ENCODE measurements at regions not wholly inside any gene's neighbourhood (a gene's known extent, or its start where the extent isn't known, plus 50 kb on each side); places are given as distances from the start of the nearest gene placed in this dataset.

- DNase-seq (ENCODE audit: low read depth), result no peak
Measured at GRCh38 chr6:97658090-97658489, 375.1 kb upstream of the MMS22L start.

DNA sequence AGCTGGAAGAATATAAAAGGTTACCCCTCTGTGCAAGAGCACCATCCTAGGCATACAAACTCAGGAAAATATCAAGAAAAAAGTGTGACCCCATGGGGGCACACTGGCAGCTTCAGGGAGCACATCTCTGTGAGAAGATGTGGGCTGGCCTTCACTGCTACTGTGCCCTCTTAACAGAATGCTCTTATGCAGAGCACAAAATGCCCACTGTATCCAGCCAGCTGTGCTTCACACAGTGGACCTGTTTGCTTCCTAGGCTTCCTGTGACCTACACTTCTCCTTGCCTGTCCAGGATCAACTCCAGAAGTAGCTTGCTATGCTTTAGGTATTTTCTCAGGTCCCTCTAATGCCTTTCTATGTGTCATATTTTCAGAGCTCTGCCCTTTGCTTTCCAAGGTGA lies 380.2 kb upstream of the MMS22L start:
- H3K4me3 ChIP-seq (ENCODE audit: low read depth, low read length), result no peak overlapping the region
- DNase-seq (ENCODE audit: low read depth), result no peak

More at GRCh38 chr6:97658090-97658489, 375.1 kb upstream of the MMS22L start:
- H3K4me3 ChIP-seq (ENCODE audit: low read depth, low read length), result no peak overlapping the region

GRCh38 chr6:97665446-97665845 lies 382.4 kb upstream of the MMS22L start:
- DNase-seq (ENCODE audit: low read depth), result no peak
- H3K4me3 ChIP-seq (ENCODE audit: low read depth, low read length), result no peak overlapping the region

- DNase-seq (ENCODE audit: low read depth), result no peak
- no peak overlapping the region for H3K4me3 ChIP-seq (ENCODE audit: low read depth, low read length)
Measured at GRCh38 chr6:97666889-97667288, 383.9 kb upstream of the MMS22L start.

GRCh38 chr6:97668716-97669115 lies 385.7 kb upstream of the MMS22L start:
- H3K4me3 ChIP-seq (ENCODE audit: low read depth, low read length), result peak overlapping the region; percentile 7
- no peak for DNase-seq (ENCODE audit: low read depth)

DNA sequence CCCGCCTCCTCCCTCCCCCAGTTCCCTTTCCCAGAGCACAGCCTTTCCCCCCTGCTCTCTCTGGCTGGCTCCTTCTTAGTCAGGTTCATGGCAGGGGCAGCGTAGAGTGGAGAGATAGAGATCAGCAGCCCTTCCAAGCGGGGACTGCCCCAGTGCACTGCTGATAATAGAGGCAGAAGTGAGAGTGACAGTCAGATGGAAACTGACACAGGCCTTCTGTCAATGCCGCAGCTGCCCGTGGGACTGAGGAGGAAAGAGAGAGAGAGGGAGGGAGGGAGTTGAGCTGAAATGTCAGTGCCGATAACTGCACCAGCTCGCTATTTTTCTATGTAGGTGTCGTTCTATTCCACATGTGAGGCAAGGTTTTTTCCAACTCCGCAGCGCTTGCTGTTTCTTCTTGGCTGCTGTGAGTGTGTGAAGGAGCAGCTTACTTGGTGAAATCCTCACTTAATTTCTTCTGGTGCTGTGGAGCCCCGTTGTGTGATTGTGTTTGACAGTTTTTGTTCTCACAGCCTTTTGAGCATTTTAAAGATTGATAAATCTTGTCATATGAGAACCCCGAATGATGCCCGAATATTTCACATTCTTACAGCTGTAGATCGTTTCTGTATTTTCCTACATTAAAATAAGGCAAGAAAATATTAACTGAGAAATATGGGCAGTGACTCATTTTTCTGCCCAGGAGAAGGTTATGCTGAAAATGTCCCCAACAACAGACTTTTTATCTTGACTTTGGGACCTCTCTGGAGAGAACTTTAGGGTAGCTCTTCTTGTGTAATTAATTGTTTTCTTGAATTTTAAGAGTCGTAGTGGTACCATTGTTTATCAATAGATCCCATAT lies 386.4 kb upstream of the MMS22L start:
- DNase-seq (ENCODE audit: low read depth), result no peak
- H3K4me3 ChIP-seq (ENCODE audit: low read depth, low read length), result peak overlapping the region; percentile 37

DNA sequence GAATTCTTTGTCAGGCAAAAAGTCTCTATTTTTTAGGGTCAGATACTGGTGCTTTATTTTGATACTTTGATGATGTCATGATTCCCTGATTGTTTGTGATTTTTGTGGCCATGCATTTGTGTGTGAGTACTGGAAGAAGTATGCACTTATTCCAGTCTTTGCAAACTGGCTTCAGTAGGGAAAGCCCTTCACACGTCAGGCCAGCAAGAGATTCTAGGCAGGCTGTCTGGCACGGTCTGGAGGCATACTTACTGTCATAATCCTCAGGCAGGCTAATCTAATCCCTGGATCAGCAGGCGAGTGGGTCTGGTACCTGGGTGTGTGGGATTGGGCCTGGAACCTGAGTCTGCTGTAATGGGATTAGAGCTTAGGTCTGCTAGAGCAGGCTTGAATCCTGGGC lies 391.8 kb upstream of the MMS22L start:
- no peak for DNase-seq (ENCODE audit: low read depth)
- H3K4me3 ChIP-seq (ENCODE audit: low read depth, low read length), result no peak overlapping the region

- no peak overlapping the region for H3K4me3 ChIP-seq (ENCODE audit: low read depth, low read length)
- DNase-seq (ENCODE audit: low read depth), result no peak
Measured at GRCh38 chr6:97677626-97678025, 394.6 kb upstream of the MMS22L start.

- H3K4me3 ChIP-seq (ENCODE audit: low read depth, low read length), result no peak overlapping the region
- DNase-seq (ENCODE audit: low read depth), result no peak
Measured at GRCh38 chr6:97687916-97688315, 404.9 kb upstream of the MMS22L start.

- no peak overlapping the region for H3K4me3 ChIP-seq (ENCODE audit: low read depth, low read length)
- no peak for DNase-seq (ENCODE audit: low read depth)
Measured at GRCh38 chr6:97689078-97689754, 406.2 kb upstream of the MMS22L start.

DNA sequence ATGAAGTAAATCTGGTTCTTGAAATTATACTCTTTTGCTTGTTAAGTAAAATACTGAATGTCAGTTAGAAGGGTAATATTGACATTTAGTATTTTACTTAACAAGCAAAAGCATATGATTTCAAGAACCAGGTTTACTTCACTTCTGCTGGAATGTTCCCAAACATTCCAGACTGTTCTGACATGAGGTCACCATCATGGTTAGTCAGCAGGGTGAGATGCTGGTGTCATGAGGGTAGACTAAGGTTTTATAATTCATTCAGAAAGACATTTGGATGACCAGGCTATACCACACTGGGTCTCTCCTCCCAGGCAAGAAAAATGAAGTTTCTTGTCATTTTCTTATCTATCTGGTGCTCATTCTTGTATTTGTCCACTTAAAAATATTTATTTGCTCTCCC lies 414.4 kb upstream of the MMS22L start:
- no peak overlapping the region for H3K4me3 ChIP-seq (ENCODE audit: low read depth, low read length)
- peak; percentile 65 for DNase-seq (ENCODE audit: low read depth)

DNA sequence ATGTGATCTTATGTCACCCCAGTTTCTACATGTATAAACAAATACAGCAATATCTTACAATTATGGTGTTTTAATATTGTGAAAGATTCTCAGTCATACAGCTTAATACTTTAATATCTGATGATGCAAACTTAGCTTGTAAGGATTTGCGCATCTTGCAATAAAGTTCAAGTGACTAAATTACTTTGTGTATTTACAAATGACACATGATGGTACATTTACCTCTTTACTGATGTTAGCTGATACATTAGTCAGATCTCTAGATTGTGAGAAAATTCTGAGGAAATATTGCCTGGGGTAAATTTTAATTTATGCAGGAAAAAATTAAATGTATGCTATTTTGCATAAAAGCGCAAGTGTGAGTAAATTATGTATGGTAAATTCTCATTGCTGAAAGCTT lies 418.8 kb upstream of the MMS22L start:
- no peak overlapping the region for H3K4me3 ChIP-seq (ENCODE audit: low read depth, low read length)
- DNase-seq (ENCODE audit: low read depth), result no peak

DNA sequence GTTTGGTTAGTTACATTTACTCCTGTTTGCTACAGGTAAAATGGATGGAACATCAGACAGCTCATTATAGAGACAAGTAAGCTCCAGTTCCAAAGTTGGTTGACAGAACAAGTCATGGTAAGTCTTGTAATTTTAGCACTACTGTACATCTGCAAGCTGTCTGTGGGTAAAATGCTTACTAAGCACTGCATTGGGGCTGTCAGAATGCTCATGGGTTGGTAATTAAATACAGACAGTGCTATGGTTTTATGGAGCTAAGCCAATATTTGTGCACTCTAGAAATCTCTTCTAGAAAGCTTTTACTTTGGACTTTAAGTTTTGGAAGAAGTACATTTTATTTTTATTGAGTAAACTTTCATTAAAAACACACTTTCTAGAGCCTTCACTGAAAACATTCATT lies 419.2 kb upstream of the MMS22L start:
- no peak for DNase-seq (ENCODE audit: low read depth)
- no peak overlapping the region for H3K4me3 ChIP-seq (ENCODE audit: low read depth, low read length)

GRCh38 chr6:97703661-97704060 lies 420.6 kb upstream of the MMS22L start:
- DNase-seq (ENCODE audit: low read depth), result no peak
- H3K4me3 ChIP-seq (ENCODE audit: low read depth, low read length), result no peak overlapping the region

DNA sequence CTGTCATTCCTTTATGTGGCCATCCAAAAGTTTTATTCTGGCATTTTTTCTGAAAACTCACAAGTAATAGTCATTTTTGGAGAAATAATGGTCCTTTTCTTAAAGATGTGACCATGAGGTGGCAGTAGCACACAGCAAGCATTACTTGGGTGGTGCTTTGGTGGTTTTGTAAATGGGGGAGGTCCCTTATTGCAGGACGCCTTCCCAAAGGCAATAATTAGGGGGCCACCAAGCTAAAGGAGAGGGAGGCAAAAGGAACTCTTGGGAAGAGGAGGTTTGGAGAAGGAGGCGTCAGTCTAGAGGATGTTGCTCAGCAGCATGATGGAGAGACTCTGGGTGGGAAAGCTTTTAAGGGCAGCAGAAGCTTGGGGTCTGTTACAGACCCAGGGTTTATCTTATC lies 422.6 kb upstream of the MMS22L start:
- no peak for DNase-seq (ENCODE audit: low read depth)
- no peak overlapping the region for H3K4me3 ChIP-seq (ENCODE audit: low read depth, low read length)

- DNase-seq (ENCODE audit: low read depth), result no peak
Measured at GRCh38 chr6:97712751-97713150, 429.7 kb upstream of the MMS22L start.

DNA sequence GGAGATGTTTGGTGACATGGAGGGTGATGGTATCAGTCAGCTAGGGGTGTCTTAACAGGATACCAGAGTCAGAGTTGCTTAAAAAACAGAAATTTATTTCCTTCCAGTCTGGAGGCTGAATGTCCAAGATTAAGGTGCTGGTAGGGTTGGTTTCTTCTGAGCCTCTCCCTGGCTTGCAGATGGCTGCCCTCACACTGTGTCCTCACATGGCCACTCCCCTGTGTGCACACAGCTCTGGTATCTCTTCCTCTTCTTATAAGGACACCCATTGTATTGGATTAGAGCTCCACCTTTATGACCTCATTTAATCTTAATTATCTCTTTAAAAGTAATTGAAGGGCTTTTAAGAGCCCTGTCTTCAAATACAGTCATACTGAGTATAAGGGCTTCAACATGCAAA lies 431.8 kb upstream of the MMS22L start:
- no peak for DNase-seq (ENCODE audit: low read depth)
- no peak overlapping the region for H3K4me3 ChIP-seq (ENCODE audit: low read depth, low read length)

More at GRCh38 chr6:97712751-97713150, 429.7 kb upstream of the MMS22L start:
- H3K4me3 ChIP-seq (ENCODE audit: low read depth, low read length), result no peak overlapping the region

GRCh38 chr6:97717086-97717485 lies 434.1 kb upstream of the MMS22L start:
- DNase-seq (ENCODE audit: low read depth), result no peak
- no peak overlapping the region for H3K4me3 ChIP-seq (ENCODE audit: low read depth, low read length)

DNA sequence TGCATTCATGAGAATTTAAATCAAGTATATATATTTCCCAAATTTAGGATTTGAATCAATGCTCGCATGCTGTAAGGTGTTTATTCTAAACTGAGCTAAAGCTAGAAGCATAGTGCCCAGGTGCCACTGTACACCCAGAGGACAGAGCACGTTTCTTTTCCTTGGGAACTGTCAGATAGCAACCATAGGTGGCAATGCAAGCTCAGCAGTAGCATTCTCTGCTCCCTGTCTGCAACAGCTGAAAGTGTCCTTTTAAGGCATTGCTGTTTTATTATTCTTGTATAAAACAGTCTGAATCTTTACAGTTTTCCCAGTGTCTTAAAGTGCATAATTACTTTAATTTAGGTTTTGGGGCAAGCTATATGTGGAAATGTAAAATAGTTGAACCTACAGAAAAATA lies 443.4 kb upstream of the MMS22L start:
- H3K4me3 ChIP-seq (ENCODE audit: low read depth, low read length), result no peak overlapping the region
- no peak for DNase-seq (ENCODE audit: low read depth)

GRCh38 chr6:97732045-97732444 lies 449.0 kb upstream of the MMS22L start:
- DNase-seq (ENCODE audit: low read depth), result no peak
- no peak overlapping the region for H3K4me3 ChIP-seq (ENCODE audit: low read depth, low read length)

DNA sequence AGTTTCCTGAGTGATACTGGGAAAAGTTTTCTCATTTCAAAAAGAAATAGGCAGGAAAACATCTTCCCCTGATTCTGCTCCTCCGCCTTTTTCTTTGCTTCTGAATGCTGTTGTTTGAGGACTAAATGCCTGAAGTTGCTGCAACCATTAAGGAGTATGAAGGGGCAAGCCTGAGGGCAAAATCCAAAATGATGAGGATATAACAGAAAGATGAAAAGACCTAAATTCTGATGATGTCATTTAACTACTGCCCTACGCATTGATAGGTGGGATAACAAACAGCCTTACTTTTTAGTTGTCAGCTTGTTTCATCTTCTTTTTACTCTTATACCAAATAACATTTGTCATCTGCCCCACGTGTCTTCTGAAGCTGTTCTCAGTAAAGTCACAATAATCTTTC lies 474.6 kb upstream of the MMS22L start:
- no peak for DNase-seq (ENCODE audit: low read depth)

More for the DNA sequence above, 474.6 kb upstream of the MMS22L start:
- H3K4me3 ChIP-seq (ENCODE audit: low read depth, low read length), result no peak overlapping the region
